EL (cell line): ENCODE measurements at regions not wholly inside any gene's neighbourhood (a gene's known extent, or its start where the extent isn't known, plus 50 kb on each side); places are given as distances from the start of the nearest gene placed in this dataset.
"Not testable (repeated sequence)": the region's sequence is repeated elsewhere in the genome, so short reads cannot be mapped to it uniquely, and the experiment has no call there.

Source experiments
- DNase-seq: peaks from one replicate; pipeline ENCODE4 v3.0.0-alpha.2; 2016

GRCh38 chr4:82247171-82247570, 126.6 kb downstream of the HNRNPD start:
- no peak for DNase-seq

DNA sequence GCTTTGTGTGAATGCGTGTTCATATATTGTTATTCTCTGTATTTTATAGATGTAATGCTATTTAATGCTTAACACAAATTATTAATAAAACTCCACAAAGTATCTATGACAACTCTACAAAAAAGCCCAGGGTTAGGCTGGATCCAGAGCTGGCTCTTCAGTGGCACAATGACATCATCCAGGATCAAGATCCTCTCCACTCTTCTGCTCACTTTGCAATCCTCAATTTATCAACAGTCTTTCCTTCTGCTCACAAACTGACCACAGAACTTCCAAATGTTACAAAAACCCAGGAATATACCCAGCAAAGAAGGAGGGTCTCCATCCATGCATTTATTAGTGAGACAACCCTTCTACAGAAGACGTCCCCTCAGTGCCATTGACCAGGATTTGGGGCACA, 132.3 kb downstream of the HNRNPD start:
- no peak for DNase-seq

DNA sequence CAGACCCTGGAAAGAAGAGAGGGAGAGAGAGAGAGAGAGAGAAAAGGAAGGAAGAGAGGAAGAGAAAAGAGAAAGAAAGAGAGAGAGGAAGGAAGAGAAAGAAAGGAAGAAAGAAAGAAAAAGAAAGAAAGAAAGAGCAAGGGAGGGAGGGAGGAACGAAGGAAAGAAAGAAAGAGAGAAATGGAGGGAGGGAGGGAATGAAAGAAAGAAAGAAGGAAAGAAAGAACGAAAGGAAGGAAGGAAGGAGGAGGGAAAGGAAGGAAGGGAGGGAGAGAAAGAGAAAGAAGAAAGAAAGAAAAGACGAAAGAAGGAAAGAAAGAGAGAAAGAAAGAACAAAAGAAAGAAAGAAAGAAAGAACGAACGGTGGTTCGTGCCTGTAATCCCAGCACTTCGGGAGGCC, 133.4 kb downstream of the HNRNPD start:
- no peak for DNase-seq

DNA sequence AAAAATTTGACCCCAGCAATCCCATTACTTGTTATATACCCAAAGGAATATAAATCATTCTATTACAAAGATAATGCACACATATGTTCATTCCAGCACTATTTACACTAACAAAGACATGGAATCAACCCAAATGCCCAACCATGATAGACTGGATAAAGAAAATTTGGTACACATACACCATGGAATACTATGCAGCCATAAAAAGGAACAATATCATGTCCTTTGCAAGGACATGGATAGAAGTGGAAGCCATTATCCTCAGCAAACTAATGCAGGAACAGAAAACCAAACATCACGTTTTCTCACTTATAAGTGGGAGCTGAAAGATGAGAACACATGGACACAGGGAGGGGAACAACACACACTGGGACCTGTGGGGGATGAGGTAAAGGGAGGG, 136.6 kb downstream of the HNRNPD start:
- DNase-seq, result not testable (repeated sequence)

DNA sequence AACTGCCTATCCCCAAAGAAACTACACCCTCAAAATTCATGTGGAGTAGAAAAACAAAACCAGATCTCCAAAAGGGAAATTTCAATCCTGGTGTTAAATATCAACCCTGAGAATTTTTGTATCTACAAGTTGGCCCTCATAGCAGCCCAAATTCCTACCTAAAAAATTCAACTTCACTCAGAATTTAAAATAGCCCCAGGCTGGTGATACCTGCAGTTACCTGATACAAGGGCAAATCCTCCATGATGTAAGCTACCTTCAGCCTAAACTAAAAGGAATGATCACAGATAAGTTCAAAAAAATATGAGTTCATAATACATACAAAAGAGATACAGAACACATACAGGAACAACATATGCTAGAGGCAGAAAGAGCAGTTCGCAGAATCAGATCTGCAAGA, 138.4 kb downstream of the HNRNPD start:
- DNase-seq, result no peak

GRCh38 chr4:82232891-82233290, 140.9 kb downstream of the HNRNPD start:
- DNase-seq, result no peak

DNA sequence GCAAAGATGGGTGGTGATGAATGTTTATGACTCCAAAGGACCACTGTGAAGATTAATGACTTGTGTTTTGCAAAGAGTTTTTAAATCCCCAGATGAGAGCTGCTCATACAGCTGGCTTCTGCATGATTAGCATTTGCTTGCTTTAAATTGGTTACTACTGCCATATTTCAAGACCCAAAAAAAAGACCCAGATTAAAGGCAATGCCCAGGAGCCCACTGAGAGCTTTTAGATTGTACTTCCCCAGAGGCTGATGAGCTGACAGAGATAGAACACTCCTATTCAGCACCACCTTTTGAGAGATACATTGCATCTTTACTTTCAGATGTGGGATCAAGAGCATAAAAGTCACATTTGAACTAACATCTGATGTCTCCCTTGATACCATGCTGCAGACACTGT, 142.0 kb downstream of the HNRNPD start:
- DNase-seq, result no peak

DNA sequence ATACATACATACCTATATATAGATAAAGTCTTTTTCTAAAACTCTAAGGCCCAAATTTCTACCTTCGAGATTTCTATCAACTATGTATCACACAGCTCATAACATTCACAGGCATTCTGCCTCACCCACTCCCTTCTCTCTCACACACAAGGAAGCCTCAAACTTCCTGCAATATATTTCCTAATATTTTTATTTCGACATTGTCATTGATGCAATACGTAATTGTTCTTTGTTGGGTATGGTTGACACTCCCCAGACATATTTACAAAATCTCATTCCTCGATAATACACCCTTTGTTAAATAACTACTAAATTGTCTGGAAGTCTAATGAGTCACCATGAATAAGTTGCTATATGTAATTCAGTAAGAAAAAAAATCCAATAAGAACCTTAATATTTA, 143.5 kb downstream of the HNRNPD start:
- no peak for DNase-seq

DNA sequence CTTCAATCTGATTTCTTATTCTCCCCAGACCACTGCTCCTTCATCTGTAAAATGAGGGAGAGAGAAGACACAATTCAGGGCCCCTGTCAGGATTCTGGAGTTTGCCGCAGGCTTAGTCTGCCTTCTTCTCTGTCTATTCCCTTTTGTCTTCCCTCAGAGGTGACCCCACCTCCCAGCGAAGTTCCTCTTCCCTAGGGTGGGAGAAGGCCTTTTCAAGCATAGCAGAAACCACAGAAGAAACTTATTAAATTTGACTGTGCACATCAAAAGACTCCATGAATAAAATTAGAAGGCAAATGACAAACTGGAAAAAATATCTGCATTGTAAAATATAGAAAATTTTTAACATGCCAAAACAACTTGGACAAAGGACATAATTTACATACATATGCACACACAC, 148.8 kb downstream of the HNRNPD start:
- DNase-seq, result no peak

GRCh38 chr4:82223715-82224114, 150.1 kb downstream of the HNRNPD start:
- no peak for DNase-seq

DNA sequence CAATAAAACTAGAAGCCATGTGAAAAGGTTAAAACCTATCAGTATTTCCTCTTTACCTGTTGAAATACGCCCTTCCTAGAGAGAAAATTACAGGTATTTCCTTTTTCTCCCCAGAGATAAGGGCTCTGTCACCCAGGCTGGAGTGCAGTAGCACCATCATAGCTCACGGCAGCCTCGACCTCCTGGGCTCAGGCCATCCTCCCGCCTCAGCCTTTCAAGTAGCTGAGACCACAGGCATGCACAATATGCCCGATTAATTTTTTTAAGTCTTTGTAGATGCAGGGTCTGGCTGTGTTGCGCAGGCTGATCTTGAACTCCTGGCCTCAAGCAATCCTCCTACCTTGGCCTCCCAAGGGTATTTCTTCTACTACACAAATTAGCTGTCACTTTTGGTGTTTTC, 154.4 kb downstream of the HNRNPD start:
- DNase-seq, result no peak

GRCh38 chr4:82217986-82218715, 155.6 kb downstream of the HNRNPD start:
- DNase-seq, result no peak

DNA sequence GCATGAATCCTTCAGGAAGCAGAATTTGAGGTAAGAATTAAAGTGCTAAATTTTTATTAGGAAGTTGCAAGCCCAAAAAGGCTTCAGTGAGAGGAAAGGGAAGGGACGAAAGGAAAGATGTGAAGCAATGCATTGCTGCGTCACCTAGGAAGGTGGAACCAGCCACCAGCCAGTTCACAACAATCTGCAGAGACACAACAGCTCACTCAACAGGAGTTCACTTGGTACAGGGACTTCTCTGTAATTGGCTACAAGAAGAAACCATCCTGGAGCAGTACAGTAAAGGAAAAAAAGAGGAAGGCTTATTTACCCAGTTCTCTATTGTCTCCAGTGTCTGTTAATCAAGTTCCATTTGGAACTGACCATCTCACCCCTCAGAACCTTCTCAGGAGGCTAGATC, 157.6 kb downstream of the HNRNPD start:
- DNase-seq, result no peak

- no peak for DNase-seq
Observed at GRCh38 chr4:82215800-82216199, 158.0 kb downstream of the HNRNPD start.

DNA sequence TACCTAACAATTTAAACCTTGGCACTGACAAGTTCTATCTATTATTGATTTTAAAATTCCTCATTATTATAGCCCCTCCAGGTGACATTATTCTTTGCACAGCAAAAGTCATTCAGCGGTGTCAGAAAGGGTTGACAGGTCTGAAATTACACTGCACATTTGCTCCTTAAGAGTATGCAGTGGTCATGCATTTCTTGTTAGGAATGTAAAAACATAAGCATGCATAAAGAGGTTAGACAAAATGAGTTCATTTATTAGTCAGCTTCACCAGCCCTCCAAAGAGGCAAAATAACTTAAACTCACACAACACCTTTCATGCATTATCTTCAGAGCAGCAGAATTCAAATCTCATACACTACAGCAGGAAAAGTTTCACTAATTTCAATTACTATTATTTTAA, 158.8 kb downstream of the HNRNPD start:
- no peak for DNase-seq

DNA sequence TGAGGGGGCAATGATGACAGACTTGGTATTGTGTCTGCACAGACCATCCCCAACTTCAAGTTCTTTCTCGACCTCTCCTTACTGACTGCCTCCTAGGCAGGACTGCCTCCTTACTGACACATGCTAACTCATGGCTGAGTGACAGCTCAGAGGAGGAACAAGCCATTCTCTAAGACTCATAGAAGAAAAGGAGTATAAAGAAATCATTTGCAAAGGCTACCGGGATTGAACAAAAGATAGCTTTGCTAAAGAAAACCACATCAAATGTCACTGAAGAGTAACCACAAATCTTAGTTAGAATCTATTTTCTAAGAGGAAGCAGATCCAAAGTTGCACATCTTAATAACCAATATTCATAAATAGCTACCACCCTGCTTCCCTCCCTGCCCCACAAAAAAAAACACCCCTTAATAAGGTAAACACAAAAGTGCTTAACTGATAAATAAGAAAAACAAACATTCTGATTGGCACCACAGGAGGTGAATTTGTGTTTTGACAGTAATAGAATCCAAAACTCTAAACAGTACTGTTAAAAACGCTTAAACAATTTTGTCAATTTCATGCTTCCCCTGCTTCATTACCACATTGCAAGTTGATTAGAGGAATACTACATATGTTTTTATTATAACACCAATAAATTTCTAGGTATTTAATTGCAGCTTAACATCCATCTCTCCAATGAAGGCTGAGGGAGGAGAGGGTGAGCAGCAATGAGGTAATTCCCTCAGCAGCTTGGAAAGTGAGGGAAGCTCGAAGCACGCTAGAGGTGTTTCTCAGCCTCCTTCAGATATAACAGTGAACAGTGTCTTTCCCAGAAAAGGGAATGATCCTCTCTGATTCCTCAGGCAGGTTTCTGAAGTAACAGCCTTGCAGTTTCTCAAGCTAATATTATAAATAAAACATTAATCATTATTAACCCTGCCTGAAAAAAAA, 160.0 kb downstream of the HNRNPD start:
- no peak for DNase-seq

- peak; percentile 39 for DNase-seq
Observed at GRCh38 chr4:82201805-82202641, 171.8 kb downstream of the HNRNPD start.

GRCh38 chr4:82201303-82201702, 172.5 kb downstream of the HNRNPD start:
- DNase-seq, result no peak

- DNase-seq, result no peak
Observed at GRCh38 chr4:82200046-82200445, 173.7 kb downstream of the HNRNPD start.

GRCh38 chr4:82194329-82194728, 179.5 kb downstream of the HNRNPD start:
- DNase-seq, result no peak

DNA sequence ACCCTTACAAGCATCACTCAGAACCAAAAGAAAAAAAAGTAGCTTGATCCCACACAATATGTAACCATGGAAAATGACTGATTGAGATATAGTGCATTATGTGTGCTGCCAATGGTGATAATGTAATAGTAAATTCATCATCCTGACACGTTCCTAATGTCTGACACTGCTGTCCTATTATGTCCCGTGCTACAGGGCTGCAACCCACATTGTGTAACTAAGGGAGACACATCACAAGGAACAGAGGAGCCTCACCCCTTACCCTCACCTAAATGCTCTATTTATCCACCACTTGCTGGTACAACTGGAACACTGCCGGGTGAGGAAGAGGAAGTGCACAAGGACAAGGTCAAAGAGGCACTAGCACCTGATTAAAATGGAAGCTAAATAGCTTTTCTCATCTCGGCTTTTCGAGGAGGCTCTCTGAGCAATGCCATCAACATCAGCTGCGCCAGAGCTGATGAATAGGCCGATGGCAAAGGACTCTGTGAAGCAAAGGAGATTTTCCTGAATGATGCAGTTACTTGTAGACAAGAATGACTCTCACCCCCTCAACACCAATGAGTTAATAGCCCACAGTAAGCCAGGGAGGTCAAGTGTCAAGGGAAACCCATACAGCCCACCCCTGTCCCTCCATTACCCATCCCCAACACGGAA, 181.6 kb downstream of the HNRNPD start:
- DNase-seq, result no peak

DNA sequence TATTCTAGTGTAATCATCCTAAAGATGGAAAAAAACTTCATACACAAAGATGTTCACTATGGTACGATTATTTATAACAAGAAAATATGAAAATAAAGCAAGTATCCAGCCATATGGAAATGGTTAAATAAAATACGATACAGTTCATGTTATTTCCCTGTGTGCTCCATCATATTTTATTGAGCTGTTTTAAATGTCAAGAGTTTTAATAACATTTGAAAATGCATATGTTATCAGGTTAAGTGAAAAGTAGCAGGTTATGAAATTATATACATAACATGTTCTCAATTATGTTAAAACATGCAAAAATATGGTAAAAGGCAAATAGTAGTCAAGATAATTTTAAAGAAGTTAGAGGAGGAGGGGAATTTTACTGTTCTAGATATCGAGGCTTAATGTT, 192.0 kb downstream of the HNRNPD start:
- DNase-seq, result no peak

GRCh38 chr4:82172186-82172585, 201.6 kb downstream of the HNRNPD start:
- no peak for DNase-seq
